Left cardiac atrium (tissue), 4 donors: ENCODE measurements at regions not wholly inside any gene's neighbourhood (a gene's known extent, or its start where the extent isn't known, plus 50 kb on each side); places are given as distances from the start of the nearest gene placed in this dataset.
"Not testable (repeated sequence)": the region's sequence is repeated elsewhere in the genome, so short reads cannot be mapped to it uniquely, and the experiment has no call there.

ENCODE experiments used
- ATAC-seq, 2 donors: fragments of 200-7000 bp; cut with Tn5 transposase; one replicate each; pipeline ENCODE4 v1.9.1; 2020; ENCODE audit warnings: mild to moderate bottlenecking in 2 of 2, moderate library complexity in 2 of 2
- DNase-seq: peaks from one replicate; pipeline ENCODE4 v3.0.0-alpha.2; 2020
- intact Hi-C, 2 donors: fragments of 100-400 bp; cut with DNase I; formaldehyde crosslinking; loops; one replicate each; pipeline versions ENCODE4 v1.14.1 to v1.15.1; 2022 to 2023
- donor health status: DM: no; HTN: yes; CAD: no.
- donor health status: DM: no; HTN: yes; CAD: no; lungs with severe emphysema.
- donor health status: DM: yes; HTN: yes; CAD: no.
- donor health status: Dilated cardiomyopathy.

DNA sequence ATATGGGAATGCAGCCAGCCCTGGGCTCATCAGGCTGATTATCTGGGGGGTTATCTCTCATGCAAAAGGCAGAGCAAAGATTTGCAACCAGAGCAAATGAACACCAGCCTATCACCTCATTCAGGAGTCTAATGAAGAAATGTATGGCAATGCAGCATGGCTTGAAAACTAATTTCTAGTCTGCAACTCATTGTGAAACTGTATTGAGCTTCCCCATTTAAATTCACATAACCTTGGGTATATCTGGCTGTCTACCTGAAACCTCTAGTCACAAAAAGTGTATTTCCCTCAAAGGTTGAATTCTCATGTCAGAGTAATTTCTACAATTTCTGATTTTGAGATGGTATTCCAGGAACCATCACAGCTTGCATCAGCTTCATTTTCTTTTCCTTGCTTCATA lies 240.0 kb downstream of the SDHAF3 start:
- no peak for DNase-seq
- intact Hi-C loops: no loop called here
- no peak for ATAC-seq

DNA sequence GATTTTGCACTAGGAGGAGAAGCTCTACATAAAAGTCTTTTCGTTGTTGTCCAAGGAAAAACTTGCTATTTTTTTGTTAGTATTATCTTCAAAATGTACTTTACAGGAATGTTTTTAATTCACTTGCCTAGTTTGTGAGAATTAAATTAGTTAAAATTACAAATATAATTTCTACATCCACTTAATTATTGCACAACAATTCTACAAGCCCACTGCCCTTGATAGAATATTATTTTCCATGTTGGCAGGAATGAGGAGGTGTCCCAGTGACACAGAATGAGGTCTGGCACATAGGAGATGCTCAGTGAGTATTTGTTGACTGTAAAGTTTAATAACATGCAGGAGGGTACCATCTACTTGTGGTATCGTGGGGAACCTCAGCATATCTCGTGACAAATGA lies 255.4 kb downstream of the SDHAF3 start:
- ATAC-seq (no peak), DNase-seq (no peak)
- intact Hi-C loops: no loop called here

DNA sequence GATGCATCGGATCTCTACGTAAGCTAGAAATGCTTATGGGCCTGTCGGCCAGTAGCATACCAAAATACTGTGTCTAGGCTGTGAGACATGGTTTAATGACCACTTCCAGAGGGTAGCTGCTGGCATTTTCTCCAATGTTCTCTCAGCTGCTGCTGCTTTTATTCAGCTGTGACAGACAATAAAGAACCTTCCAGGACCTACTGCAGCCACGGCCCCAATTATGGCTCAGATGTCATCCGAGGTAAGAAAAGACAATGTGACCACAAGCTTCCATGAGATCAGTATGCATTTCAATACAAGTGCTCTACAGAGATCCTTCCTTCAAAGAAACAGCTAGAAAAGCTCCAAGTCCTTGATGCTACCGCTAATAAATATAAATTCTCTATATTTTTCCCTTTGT lies 256.2 kb downstream of the SDHAF3 start:
- DNase-seq: no peak
- intact Hi-C loops: no loop called here
- no peak for ATAC-seq

DNA sequence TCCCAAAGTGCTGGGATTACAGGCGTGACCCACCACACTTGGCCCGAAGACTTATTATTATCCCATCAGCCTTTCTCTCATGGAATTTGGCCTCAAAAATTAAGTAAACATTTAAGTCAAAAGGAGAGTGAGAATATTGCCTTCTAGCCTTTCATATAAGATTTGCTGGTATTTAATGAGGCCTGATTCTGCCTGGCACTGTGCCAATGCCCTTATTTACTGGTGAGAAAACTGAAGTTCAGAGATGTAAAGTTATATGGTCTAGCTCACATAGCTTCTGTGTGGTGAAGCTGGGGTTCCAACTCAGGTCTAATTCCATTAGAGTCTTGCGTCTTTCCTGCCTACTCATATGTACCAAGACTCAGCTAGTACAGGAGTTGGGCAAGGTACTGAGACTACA lies 260.2 kb downstream of the SDHAF3 start:
- intact Hi-C loops: no loop called here
- ATAC-seq (no peak), DNase-seq (no peak)

DNA sequence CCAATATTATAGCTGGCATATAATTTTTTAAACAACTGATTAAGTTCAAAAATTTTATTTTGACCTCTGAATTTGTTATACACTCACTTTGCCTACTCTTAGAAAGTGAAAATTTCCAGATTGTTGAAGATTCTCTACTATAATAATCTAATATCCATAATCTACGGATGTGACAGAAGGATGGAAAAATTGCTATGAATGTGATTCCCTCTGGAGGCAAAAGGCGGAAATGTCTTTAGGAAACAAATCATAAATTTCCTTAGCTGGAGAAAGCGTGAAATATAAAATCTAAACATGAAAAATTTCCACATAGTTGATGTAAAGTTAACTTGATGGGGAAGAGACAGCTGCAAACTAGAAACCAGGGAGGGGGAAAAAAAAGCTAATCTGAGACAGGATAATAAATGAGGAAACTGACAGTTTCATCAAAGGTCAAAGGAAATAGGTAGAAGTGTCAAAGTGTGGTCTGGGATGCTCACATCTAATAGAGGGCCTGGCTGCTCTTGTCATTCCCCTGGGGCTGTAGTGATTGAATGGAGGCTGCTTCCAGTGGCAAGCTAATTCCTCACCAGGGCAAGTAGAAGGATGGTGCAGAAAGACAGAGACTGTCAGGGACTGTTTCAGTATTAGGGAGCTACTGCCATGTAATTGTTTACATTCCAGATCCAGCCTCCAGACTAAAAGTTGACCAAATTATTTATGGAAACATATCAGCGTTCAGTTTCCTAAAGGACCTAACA lies 264.5 kb downstream of the SDHAF3 start:
- ATAC-seq: no peak
- intact Hi-C loops: no loop called here
- DNase-seq: no peak

DNA sequence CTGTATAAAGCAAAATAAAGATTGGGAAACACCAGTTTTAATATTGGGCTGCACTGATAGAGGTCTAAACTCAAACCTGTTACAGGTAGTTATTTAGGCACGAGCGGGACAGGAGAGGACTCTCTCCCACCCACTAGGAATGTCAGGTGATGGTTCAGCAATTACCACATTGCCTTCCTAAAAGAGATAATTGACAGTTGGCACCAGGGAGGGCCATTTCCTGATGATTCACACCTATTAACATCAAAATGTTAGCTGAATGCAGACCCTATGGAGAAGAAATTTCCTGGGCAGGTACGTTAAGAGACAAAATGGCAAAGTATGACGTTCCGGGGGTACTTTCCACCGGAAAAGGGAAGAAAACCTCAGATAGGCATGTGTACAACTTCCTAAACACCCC lies 272.6 kb downstream of the SDHAF3 start:
- intact Hi-C loops: no loop called here
- no peak for ATAC-seq
- no peak for DNase-seq

DNA sequence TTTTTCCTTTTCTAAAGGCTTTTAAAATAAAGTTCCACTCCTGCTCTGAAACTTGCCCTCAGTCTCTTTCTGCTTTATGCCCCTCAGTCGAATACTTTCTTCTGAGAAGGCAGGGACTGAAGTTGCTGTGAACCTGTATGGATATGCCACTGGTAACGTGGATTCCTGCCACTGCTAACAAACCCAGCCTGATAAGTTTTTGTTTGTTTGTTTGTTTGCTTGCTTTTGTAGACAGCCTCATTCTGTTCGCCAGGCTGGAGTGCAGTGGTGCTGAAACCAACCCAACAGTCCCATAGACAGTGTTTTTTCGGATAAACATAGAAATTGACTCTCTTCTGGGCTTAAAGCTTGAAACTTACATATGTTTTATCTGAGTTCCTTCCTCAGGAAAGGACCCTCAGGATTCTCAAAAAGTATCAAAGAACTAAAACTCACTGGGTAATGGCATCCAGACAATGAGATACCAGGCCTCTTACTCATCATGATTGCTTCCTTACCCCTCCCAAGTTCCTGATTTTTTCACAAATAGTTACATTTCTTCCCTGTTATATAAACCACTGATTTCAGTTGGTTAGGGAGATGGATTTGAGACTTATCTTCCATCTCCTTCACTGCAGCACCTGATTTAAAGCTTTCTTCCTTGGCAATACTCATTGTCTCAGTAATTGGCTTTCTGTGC lies 273.6 kb downstream of the SDHAF3 start:
- no peak for DNase-seq
- ATAC-seq: no peak
- intact Hi-C loops: no loop called here

DNA sequence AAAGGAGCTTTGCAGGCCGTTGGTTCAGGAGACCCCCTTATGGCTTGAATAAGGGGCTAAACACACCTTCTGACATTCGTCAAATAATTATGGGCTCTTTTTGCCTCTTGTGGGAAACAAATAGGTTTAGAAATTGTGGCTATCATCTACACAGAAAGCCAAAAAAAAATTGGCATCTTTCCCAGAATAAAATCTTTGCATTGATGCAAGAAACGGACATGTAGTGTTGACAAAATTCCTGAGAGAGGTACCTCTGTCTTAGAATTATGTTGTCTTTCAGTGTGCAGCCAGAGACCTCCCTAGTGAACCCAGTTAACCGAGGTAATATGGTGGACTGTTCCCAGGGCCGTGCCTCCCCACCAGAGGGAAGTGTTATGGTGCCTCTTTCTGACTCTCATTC lies 283.9 kb downstream of the SDHAF3 start:
- intact Hi-C loops: no loop called here
- ATAC-seq: no peak

DNA sequence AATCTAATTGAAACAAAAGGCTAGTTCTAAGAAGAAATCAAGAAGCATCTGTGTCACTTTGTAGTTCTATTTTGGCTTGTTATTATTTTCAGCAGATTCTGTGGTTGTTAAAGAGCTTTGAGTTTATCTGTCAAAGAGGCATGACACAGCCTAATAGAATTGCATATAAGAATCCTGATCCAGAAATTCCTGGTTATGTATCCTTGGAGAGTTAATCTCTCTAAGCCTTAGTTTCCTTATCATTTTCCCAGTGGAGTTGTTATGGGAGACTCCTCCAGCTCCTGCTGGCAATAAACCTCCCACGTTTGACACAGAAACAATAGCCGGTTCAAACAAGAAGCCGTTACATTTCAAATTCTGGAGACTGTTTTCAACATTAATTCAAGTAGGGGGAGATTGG lies 288.3 kb downstream of the SDHAF3 start:
- ATAC-seq (no peak), DNase-seq (no peak)
- intact Hi-C loops: no loop called here

More for the DNA sequence above, 283.9 kb downstream of the SDHAF3 start:
- no peak for DNase-seq

DNA sequence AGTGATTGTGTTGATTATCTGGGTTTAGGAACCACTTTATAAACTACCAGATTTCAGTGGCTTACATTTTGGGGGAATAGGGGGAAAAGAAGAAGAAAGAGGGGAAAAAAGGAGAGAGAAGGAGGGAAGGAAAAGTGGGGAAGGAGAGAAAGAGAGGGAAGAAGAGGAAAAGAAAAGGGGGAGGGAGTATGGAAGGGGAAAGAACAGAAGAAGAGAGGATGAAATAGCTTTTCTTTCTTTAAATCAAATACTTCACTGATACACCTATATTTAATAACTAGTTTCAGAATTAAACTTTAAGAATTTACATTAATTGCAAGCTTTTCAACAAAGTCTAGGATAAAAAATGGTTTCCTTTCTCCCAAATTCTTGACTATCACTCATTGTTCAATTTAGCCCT lies 289.6 kb downstream of the SDHAF3 start:
- no peak for ATAC-seq
- DNase-seq: no peak
- intact Hi-C loops: no loop called here

DNA sequence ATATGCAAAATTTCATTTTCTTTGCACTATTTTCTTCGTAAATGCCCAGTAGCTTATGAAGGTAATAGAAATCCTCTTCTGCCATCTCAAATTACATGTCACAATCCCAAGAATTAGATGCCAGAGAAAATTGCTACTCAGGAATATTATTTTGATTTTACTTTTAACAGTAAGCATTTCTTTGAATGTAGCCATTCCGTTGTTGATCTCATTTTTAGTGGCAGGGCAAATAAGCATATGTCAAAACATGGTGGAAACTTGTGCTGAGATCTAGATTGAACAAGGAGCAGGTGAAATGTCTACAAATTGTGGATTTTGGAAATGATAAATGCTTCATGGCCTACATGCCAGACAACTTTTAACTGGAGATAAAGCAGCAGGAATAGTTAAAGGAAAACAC lies 291.8 kb downstream of the SDHAF3 start:
- no peak for DNase-seq
- intact Hi-C loops: no loop called here
- ATAC-seq: no peak

DNA sequence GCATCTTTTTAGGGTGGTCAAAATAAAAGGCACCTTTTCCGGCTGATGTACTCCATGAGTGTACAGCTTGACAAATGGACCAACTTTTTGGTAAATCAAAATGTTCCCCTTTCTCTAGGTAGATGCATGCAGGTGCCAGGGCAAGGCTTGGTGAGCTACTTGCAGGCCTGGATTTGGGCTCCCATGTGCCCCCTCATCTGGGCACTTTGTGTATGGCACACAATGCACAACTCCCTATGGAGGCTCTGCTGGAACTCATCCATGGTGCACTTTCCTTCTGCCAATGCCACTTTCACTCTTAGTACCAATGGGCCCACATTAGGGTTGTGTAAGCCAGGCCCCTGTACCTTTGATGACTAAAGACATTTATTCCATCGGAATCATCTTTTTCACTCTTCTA lies 300.8 kb downstream of the SDHAF3 start:
- intact Hi-C loops: no loop called here

DNA sequence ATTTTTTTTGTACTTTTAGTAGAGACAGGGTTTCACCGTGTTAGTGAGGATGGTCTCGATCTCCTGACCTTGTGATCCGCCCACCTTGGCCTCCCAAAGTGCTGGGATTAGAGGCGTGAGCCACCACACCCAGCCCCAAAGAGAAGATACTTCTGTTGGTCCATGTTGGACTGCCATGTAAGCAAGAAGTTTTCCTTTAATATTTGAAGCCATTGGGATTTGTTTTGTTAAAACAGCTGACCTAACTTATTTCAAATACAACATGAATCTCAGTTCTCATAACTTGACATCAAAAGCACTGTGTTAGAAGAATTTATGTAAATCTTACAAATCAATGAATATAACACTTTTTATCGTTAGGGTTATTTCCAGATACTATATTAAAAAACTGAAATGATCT lies 302.4 kb downstream of the SDHAF3 start:
- ATAC-seq (no peak), DNase-seq (no peak)
- intact Hi-C loops: no loop called here

More for the DNA sequence above, 300.8 kb downstream of the SDHAF3 start:
- DNase-seq: no peak
- ATAC-seq: no peak

DNA sequence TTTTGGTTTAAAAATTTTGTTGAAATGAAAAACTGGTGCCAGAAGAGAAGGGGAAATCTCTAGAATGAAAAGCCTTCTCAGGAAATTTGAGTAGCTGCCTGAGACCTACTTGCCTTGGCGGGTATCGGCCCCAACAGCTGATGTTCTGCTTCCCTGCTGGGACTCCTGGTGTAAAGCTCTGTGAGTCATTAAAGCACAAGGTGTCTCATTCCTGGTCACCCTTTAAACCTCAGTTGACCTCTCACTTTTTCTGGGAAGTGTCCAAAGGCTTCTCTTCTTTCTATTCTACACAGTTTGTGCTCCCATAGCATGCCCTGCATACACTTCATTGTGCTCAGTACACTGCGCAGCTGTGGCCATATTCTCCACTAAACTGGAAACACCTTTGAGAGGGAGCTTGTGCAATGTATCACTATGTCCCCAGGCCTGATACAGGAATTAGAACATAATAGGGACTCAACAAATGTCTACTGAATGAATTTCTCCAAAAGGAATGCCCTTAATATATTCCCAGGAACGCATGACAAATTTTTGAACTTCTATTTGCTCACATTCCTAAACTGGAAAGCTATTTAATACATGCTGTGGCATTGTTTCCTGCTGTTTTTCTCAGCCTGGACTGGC lies 303.9 kb downstream of the SDHAF3 start:
- no peak for ATAC-seq
- DNase-seq: no peak
- intact Hi-C loops: no loop called here

DNA sequence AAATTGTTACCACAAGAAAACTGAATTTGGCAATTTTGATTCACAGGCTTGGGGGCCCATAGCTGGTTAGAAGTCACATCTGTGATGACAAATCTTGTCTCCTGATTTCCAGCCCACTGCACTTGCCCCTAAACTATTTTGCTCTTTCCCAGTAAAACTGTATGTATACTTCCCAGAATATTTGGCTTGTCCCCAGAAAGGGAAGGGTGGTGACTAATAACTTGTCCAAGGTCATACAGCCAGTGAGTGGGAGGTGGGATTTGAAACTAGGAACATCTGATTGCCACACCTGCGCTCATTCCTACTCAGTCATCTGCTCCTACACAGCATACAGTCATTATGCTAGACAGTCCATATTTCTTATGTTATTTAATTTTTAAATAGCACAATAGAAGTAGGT lies 304.5 kb downstream of the SDHAF3 start:
- intact Hi-C loops: no loop called here
- ATAC-seq: no peak
- DNase-seq: no peak

DNA sequence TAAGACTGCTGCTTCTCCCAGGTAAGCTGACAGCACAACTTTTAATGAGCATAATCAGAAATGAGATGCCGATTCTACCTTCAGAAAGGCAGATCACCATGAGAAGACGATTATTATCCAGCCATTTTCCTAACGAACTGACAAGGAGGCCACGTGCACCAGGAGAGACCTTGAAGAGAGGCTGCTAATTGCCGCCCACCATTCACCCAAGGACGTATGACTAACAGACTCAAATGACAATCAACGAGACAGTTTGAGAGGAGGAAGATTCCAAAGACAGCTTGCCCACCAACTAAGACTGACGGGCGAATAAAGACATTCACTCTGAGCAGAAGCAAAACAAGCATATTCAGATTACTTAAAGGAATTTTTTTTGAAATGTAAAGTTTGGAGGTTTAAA lies 301.9 kb upstream of the TAC1 start:
- ATAC-seq: no peak
- no peak for DNase-seq
- intact Hi-C loops: no loop called here

DNA sequence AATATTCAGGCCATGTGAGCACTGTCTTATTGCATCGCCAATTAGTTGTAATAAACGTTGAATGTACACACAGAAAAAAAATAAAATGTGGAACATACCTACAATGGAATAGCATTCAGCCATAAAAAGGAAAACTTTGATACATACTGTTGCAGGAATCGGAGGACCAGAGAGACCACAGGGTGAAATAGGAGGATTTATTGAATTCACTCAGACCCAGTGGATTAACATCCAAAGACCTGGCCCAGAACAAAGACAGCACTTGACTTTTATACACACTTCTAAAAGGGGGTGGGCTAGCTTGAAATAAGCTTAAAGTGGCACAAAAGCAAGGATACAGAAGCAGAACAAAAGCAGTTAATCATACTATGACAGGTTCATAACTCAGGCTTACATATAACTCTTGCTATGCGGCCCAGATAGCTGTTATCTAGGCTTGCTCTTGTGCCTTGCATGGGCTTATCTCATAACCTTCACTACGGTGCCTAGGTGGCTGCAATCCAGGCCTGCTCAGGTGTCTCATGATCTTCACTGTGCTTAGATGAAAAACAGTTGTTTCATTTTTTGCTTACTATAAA lies 292.2 kb upstream of the TAC1 start:
- no peak for DNase-seq
- intact Hi-C loops: no loop called here
- ATAC-seq: no peak

DNA sequence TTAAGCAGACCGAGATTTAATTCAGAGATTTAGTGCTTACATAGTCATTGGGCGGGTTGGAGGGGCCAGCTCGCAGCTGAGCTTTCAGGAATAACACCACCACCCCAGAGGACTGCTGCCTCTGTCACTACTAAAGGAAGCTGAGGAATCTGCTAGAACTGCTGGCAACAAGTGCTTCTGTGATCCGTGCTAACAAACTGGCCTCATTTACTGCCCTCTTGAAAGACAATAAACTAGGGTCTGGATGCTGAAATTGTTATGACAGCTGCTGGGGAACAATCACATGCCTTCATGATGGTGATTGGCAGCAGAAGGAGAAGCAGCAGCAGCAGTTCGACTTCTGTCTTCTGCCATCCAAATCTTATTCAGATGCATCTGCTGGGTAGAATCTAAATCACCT lies 285.5 kb upstream of the TAC1 start:
- DNase-seq (no peak), ATAC-seq (no peak)
- intact Hi-C loops: no loop called here

DNA sequence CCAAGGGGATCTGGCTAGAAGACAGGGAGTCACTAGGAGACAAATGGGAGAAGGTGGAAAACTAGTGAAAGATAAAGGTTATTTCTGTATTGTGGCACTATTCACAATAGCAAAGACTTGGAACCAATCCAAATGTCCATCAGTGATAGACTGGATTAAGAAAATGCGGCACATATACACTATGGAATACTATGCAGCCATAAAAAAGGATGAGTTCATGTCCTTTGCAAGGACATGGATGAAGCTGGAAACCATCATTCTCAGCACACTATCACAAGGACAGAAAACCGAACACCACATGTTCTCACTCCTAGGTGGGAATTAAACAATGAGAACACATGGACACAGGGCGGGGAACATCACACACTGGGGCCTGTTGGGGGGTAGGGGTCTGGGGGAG lies 282.4 kb upstream of the TAC1 start:
- DNase-seq, intact Hi-C loops, ATAC-seq: not testable (repeated sequence)

DNA sequence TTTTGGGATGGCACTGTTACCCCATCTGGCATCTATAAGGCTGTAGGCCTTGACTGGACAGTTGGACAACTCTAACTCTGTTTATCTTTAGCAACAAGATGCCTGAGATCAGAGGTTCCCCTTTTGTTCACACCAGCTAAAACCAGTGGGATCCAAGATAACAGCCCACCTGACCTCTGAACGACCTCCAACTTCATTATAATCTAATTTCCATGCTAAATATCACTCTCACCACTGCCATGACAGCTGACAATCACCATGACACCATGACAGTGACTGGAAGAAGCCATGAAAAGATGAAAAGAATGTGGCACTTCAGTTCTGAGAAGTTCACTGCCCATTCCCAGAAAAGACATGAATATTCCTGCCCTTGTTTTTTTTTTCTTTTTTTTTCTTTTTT lies 281.4 kb upstream of the TAC1 start:
- intact Hi-C loops: no loop called here
- DNase-seq (no peak), ATAC-seq (no peak)

DNA sequence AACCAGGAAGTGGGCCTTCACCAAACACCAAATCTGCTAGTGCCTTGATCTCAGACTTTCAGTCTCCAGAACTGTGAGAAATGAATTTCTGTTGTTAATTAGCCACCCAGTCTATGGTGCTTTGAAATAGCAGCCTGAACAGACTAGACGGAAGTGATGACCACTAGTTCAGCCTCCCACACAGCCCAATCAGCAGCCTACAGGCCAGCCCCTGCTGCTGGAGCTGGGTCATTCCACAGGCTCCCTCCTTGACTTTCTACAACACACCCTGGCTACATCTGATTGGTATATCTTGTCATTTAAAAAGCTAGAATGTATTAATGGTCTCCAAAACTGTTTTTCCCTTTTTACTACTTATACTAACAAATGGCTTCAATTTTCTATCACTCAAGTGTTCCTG lies 277.2 kb upstream of the TAC1 start:
- no peak for DNase-seq
- no peak for ATAC-seq
- intact Hi-C loops: no loop called here
